IPS-NIHi7 (cell line): ENCODE measurements at regions not wholly inside any gene's neighbourhood (a gene's known extent, or its start where the extent isn't known, plus 50 kb on each side); places are given as distances from the start of the nearest gene placed in this dataset.

Experiments used
- DNase-seq: peaks from one replicate; pipeline ENCODE4 v3.0.0; 2012; ENCODE audit warnings: mixed read lengths; ENCODE audit errors: extremely low spot score

GRCh38 chr13:64020126-64020525 is 2604.5 kb upstream of the PCDH20 start:
- no peak for DNase-seq

DNA sequence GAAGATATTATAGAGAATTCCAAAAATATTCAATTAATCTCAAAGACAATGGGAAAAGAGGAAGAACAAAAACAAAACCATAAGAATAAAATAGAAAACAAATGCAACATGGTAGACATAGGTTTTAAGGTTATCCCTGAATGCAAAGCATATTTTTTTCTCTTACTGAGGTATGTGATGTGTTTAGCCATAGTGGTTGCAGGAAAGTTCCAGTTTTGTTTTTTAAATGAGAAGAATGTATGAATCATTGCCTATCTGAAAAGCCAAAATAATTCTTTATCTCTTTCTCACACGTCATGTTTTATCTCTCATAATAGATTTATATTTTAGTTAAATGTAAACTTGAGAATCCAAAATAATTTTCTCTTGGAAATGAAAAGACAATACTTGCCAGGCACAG is 2591.7 kb upstream of the PCDH20 start:
- DNase-seq, result no peak

GRCh38 chr13:64000321-64000720 is 2584.7 kb upstream of the PCDH20 start:
- DNase-seq, result no peak

DNA sequence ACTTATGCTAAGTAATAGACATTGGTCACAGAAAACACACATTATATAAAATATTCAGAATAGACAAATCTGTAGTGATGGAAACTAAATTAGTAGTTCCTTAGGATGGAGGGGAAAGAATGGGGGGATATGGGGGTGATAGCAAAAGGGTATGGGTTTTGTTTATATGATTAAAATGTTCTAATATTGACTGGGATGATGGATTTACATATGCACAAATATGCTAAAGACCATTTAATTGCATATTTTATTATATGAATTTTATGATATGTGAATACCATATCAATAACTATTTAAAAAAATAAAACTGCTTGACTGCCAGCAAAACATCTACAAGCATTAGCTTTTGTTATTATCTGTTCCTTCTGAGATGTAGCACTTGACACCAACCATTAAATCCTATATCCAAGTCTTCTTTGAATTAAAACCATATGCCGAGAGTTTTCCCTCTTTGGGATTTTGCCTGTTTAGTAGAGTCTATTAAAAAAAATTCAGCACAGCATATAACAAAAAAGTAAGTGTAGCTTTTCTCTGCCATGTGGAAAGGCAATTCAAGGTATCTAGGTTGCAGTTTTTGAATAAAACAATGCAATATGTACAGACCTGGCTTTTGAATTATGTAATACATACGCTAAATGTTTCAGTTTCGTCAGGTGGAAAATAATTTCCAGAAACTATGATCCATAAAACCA is 2584.1 kb upstream of the PCDH20 start:
- no peak for DNase-seq

GRCh38 chr13:63983366-63983765 is 2567.7 kb upstream of the PCDH20 start:
- DNase-seq, result no peak

DNA sequence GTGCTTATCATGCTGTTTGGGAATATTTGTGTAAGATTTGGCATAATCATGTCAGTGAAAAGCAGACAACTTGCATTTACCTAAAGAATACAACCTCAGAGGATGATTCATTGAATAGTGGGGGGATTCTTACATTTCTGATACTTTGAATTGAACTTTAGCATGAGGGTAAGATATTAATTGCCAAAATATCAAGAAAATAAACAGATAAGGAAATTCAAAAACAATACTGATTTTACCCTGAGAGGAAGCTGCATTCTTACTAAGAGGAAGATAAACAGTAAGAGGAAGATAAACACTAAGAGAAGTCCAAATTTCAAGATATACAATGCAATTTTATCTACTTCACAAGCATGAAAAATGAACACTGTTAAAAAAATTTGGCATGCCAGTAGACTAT is 2564.3 kb upstream of the PCDH20 start:
- no peak for DNase-seq

GRCh38 chr13:63972328-63972727 is 2556.7 kb upstream of the PCDH20 start:
- no peak for DNase-seq

DNA sequence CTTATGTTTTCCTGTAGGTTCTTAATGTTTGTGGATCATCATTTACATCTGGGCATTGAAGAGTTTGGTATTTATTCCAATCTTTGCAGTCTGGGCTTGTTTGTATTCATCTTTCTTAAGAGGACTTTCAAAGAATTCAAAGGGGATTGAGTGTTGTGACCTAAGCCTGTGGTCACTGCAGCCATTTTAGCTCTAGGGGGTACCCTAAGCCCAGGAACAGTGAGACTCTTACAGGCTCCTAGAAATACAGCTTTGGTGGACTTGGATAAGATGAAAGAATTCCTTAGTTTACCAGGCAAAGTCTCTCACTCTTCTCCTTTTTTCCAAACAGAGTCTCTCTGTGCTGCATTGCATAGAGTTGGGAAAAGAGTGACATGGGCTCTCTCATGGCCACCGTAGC is 2539.0 kb upstream of the PCDH20 start:
- DNase-seq, result no peak

GRCh38 chr13:63948045-63948444 is 2532.4 kb upstream of the PCDH20 start:
- no peak for DNase-seq

- DNase-seq, result no peak
Measured at GRCh38 chr13:63944911-63945310, 2529.3 kb upstream of the PCDH20 start.

DNA sequence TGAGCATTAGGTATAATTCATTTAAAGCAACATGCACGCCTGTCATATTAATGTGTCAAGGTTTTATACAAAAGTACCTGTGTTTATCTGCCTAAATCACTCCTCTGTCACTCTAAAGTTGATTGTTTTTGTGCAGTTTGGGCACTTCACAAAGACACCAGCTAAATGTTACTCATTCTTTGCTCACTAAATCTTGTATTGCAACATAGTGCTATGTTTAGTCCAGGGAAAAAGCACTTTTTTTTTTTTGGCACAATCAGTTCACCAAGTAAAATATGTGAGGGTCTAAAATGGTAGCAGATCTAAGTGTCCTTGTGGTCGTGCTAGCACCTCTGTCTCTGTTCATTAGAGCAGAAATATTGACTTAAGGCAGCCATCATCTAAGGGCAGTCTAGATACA is 2526.7 kb upstream of the PCDH20 start:
- DNase-seq, result no peak

- DNase-seq, result no peak
Measured at GRCh38 chr13:63938851-63939250, 2523.2 kb upstream of the PCDH20 start.

DNA sequence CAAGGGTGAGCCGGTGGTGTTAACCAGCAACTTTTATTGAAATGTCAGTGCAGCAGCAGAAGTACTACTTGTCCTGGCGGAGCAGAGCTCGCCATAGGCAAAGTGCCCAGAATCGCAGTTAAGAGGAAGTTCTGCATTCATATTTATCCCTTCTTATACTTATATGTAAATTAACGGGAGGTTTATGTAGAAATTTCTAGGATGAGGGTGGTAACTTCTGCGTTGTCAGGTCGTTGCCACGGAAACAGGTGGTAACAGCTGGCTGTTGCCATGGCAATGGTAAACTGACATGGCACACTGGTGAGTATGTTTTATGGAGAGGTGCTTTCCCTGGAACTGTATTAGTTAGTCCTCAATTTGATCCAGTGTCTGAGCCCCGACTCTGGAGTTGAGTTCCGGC is 2494.9 kb upstream of the PCDH20 start:
- peak; percentile 9 for DNase-seq

GRCh38 chr13:63909726-63910375 is 2494.2 kb upstream of the PCDH20 start:
- DNase-seq, result no peak

DNA sequence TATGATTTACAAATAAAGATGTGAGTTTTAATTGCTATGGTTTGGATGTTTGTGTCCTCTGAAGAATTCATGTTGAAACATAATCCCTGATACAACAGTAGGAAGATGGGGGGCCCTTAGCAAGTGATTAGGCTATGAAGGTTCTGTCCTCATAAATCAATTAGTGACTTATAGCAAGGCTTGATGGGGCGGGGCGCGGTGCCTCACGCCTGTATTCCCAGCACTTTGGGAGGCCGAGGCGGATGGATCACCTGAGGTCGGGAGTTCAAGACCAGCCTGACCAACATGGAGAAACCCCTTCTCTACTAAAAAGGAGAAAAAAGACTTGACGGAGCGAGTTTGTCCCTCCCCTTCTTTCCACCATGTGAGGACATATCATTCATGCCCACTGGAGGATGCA is 2486.5 kb upstream of the PCDH20 start:
- no peak for DNase-seq

GRCh38 chr13:63901630-63902029 is 2486.0 kb upstream of the PCDH20 start:
- DNase-seq, result peak; percentile 16

GRCh38 chr13:63900406-63900805 is 2484.8 kb upstream of the PCDH20 start:
- DNase-seq, result no peak

DNA sequence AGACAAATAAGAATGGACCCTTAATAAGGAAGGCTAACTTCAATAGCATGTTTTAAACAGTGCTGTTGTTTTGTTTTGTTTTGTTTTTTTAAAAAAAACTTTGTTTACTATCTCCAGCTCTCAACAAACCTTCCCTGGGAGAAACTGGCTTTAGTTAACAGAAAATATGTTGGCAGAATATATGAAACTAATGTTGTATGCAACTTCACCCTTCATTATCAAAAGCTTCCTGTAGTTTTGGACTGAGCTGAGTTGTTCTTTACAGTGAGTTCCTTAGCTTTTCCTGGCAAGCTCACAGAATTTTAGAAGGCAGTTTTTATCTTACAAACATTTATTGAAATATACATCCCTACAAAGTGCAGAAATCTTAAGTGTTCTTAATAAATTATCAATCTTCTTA is 2480.7 kb upstream of the PCDH20 start:
- no peak for DNase-seq

DNA sequence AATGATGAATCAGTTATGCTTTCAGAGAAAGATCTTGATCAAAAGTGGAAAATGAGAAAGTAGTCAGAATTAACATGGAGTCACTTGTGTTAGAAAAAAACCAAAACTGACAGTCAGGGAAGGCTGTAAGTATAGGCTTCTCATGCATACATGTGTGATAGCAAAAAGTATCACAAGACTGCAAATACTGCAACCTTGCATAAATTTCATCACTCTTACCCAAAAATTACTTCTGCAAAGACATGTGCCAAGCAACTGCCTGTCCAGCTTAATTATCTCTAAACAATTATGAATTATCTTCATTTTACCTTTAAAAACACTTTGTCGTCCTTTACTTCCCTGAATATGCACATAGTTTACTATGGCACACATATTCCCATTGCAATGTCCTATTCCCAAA is 2466.4 kb upstream of the PCDH20 start:
- no peak for DNase-seq

GRCh38 chr13:63880705-63881104 is 2465.1 kb upstream of the PCDH20 start:
- DNase-seq, result no peak

DNA sequence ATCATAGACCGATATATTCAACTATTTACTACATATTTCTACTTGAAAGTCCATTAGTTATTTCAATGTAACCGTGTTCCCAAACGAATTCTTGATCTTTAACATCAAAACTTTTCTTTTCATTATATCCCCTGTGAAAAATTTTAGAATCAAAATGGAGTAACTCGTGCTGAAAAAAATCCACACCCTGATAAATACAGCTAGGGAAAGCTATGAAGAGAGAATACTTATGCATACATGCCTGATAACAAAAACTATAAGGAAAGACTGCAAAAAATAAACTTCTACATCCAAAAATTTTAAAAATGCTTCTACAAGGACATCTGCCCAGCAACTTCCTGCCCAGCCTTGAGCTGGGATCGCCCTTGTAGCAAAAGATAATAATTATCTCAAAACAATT is 2458.3 kb upstream of the PCDH20 start:
- DNase-seq, result no peak

DNA sequence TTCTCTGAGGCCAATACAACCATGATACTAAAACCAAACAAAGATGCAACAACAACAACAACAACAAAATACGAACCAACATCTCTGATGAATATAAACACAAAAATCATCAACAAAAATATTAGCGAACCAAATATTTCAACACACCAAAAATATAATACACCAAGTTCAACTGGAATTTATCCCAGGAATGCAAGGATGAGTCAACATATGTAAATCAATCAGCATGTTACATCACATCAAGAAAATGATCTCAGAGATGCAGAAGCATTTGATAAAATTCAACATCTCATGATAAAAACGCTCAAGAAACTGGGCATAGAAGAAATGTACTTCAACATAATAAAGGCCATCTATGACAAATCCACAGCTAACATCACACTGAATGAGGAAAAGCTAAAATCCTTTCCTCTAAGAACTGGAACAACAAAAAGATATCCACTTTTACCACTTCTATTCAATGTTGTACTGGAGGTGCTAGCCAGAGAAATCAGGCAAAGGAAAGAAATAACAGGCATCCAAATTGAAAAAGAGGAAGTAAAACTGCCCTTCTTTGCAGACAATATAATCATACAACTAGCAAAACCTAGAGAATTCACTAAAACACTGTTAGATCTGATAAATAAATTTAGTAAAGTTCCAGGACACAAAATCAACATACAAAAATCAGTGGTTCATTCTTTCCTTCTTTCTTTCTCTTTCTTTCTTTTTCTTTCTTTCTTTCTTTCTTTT is 2448.7 kb upstream of the PCDH20 start:
- DNase-seq, result no peak

DNA sequence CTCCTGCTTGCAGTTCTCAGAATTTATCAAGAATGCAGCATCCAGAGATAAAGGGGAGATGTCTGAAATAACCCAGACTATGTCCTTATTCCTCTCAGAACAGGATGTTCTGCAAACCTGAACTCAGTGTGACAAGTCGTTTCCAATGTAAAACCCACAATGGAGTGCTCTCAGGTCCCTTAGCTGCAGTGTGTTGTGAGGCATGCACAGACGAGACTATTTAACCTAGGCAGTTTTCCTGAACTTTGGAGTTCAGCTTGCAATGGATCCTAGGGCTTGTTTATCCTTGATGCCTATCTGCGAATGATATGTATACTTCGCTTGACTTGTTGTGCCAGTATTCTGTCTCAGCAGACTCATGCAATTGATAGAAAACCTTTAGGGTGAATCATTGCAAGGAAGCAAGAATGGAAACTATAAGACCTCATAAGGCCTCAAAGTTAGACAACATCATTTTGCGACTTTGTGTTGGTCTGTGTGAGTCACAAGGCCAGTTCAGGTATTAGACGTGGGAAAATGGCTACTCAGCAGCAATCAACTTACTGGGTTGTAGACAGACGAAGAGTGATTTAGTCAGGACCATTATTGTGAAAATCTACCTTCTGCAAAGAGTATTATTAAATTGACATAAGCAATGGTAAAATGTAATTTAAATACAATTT is 2439.9 kb upstream of the PCDH20 start:
- DNase-seq, result no peak
